Loucy (cell line): ENCODE measurements at regions not wholly inside any gene's neighbourhood (a gene's known extent, or its start where the extent isn't known, plus 50 kb on each side); places are given as distances from the start of the nearest gene placed in this dataset.

Experiments
- H2AFZ ChIP-seq: fragments of 200-600 bp; sonication (generic); 2 replicates; pipeline ENCODE4 v1.6.0; 2016; ENCODE audit warnings: antibody characterized with exemption, mild to moderate bottlenecking, low read length, moderate library complexity
- H3F3A ChIP-seq: fragments of 200-600 bp; 2 replicates; pipeline ENCODE4 v1.6.0; 2016; ENCODE audit warnings: antibody characterized with exemption, low read depth, mild to moderate bottlenecking
- H3K27me3 ChIP-seq: fragments of 200-600 bp; sonication (generic); 2 replicates; pipeline ENCODE4 v1.6.1; 2014; ENCODE audit warnings: low read length, mild to moderate bottlenecking; ENCODE audit not compliant: insufficient read depth, poor library complexity, severe bottlenecking
- H3K36me3 ChIP-seq: fragments of 200-600 bp; sonication (generic); 2 replicates; pipeline ENCODE4 v1.6.1; 2016; ENCODE audit warnings: low read length; ENCODE audit not compliant: insufficient read depth
- H3K4me1 ChIP-seq: fragments of 200-600 bp; sonication (generic); 2 replicates; pipeline ENCODE4 v1.5.1; 2014; ENCODE audit warnings: low read length, mild to moderate bottlenecking; ENCODE audit not compliant: insufficient read depth, poor library complexity, severe bottlenecking
- H3K4me2 ChIP-seq: fragments of 200-600 bp; sonication (generic); 2 replicates; pipeline ENCODE4 v1.6.0; 2014; ENCODE audit warnings: antibody characterized with exemption, low read length, low read depth, mild to moderate bottlenecking; ENCODE audit not compliant: poor library complexity, severe bottlenecking
- H3K4me3 ChIP-seq: fragments of 200-600 bp; sonication (generic); 2 replicates; pipeline ENCODE4 v1.5.1; 2014; ENCODE audit warnings: low read length, mild to moderate bottlenecking, mixed read lengths; ENCODE audit not compliant: poor library complexity, severe bottlenecking
- H3K79me2 ChIP-seq: fragments of 200-600 bp; sonication (generic); 2 replicates; pipeline ENCODE4 v1.6.1; 2014; ENCODE audit warnings: low read length; ENCODE audit not compliant: insufficient read depth
- H3K9ac ChIP-seq: fragments of 200-600 bp; sonication (generic); 2 replicates; pipeline ENCODE4 v1.6.0; 2014; ENCODE audit warnings: mild to moderate bottlenecking, low read depth, low read length, moderate library complexity; ENCODE audit not compliant: poor library complexity, severe bottlenecking
- H3K9me2 ChIP-seq: fragments of 200-600 bp; sonication (generic); replicated peaks from 2 replicates; pipeline ENCODE4 v1.6.1; 2016; ENCODE audit warnings: low read depth, low read length, mixed read lengths
- H3K9me3 ChIP-seq: fragments of 200-600 bp; sonication (generic); 2 replicates; pipeline ENCODE4 v1.6.1; 2014; ENCODE audit warnings: mild to moderate bottlenecking, antibody characterized with exemption, low read length, low read depth; ENCODE audit not compliant: insufficient read depth
- H4K20me1 ChIP-seq: fragments of 200-600 bp; sonication (generic); 2 replicates; pipeline ENCODE4 v1.6.0; 2014; ENCODE audit warnings: antibody characterized with exemption, low read length, mild to moderate bottlenecking; ENCODE audit not compliant: insufficient read depth, poor library complexity, severe bottlenecking
- CTCF ChIP-seq: fragments of 200-600 bp; sonication (generic); conservative IDR thresholded peaks from 2 replicates; pipeline ENCODE4 v1.5.1; 2014; ENCODE audit warnings: mild to moderate bottlenecking, antibody characterized with exemption, low read length
- EZH2phosphoT487 ChIP-seq: fragments of 200-600 bp; IDR thresholded peaks from 2 replicates; pipeline ENCODE4 v1.6.1; 2018; ENCODE audit warnings: antibody characterized with exemption, mild to moderate bottlenecking, moderate library complexity, borderline replicate concordance

- Histone ChIP-seq H3K4me2 (no peak overlapping the region), H3K4me3 (no peak overlapping the region), H3F3A (no peaks in the 10 kb centered on the region), H4K20me1 (no peaks in the 10 kb centered on the region), H3K79me2 (no peaks in the 10 kb centered on the region), H2AFZ (0 out of 2 replicates have a peak overlapping the region, but pooled peaks have one; percentile 16), H3K36me3 (no peaks in the 10 kb centered on the region), H3K9ac (no peak overlapping the region), H3K9me3 (no peaks in the 10 kb centered on the region), H3K9me2 (no peaks in the 10 kb centered on the region), H3K4me1 (no peaks in the 10 kb centered on the region), H3K27me3 (no peaks in the 10 kb centered on the region)
- TF ChIP-seq EZH2phosphoT487 (no peak), CTCF (no peak)
Observed at GRCh38 chrX:134148172-134148692, 88.8 kb upstream of the CCDC160 start.

GRCh38 chrX:134158821-134159512 lies 78.0 kb upstream of the CCDC160 start:
- no peak overlapping the region for H3K4me2 ChIP-seq
- H3K9ac ChIP-seq = no peak overlapping the region
- H3K9me3 ChIP-seq = no peaks in the 10 kb centered on the region
- no peak overlapping the region for H2AFZ ChIP-seq
- H3K4me3 ChIP-seq = no peak overlapping the region
- H4K20me1 ChIP-seq = no peaks in the 10 kb centered on the region
- H3K79me2 ChIP-seq = no peaks in the 10 kb centered on the region
- no peaks in the 10 kb centered on the region for H3K36me3 ChIP-seq
- H3K4me1 ChIP-seq = no peaks in the 10 kb centered on the region
- H3F3A ChIP-seq = no peaks in the 10 kb centered on the region
- no peaks in the 10 kb centered on the region for H3K27me3 ChIP-seq
- no peaks in the 10 kb centered on the region for H3K9me2 ChIP-seq
- no peak for TF ChIP-seq EZH2phosphoT487
- no peak for TF ChIP-seq CTCF

GRCh38 chrX:134161162-134161561 lies 75.8 kb upstream of the CCDC160 start:
- Histone ChIP-seq H3F3A (no peaks in the 10 kb centered on the region), H3K4me3 (no peak overlapping the region), H2AFZ (no peak overlapping the region), H3K4me2 (no peak overlapping the region), H3K4me1 (no peaks in the 10 kb centered on the region), H3K79me2 (no peaks in the 10 kb centered on the region), H3K9me3 (no peaks in the 10 kb centered on the region), H4K20me1 (no peaks in the 10 kb centered on the region), H3K9me2 (no peaks in the 10 kb centered on the region), H3K27me3 (no peaks in the 10 kb centered on the region), H3K36me3 (no peaks in the 10 kb centered on the region), H3K9ac (no peak overlapping the region)
- TF ChIP-seq EZH2phosphoT487 (no peak), CTCF (no peak)
